B cell (primary cell): ENCODE measurements at regions not wholly inside any gene's neighbourhood (a gene's known extent, or its start where the extent isn't known, plus 50 kb on each side); places are given as distances from the start of the nearest gene placed in this dataset.

Experiments used
- ATAC-seq: fragments of 200-7000 bp; cut with Tn5 transposase; one replicate; pipeline ENCODE4 v1.10.0; 2021; ENCODE audit warnings: low read depth, mild to moderate bottlenecking, moderate number of reproducible peaks, moderate library complexity
- CTCF ChIA-PET: fragments of 350-600 bp; sonication (Branson Sonifier 250); formaldehyde crosslinking; loops from one replicate; lab custom pipeline; 2021; ENCODE audit warnings: antibody characterized with exemption, inconsistent platforms; lab: Charles Lee
- POLR2A ChIA-PET: fragments of 350-600 bp; sonication (Branson Sonifier 250); formaldehyde crosslinking; loops from one replicate; lab custom pipeline; 2021; ENCODE audit warnings: antibody characterized with exemption; lab: Charles Lee
- DNase-seq: peaks from one replicate; pipeline ENCODE4 v3.0.0; 2013
- H2AFZ ChIP-seq: 2 replicates; pipeline ENCODE4 v1.6.1; 2012; ENCODE audit warnings: mild to moderate bottlenecking, low read depth, low read length; ENCODE audit not compliant: insufficient read depth, poor library complexity, severe bottlenecking
- H3K27ac ChIP-seq, 2 donors: 1 replicate in 1 of 2; 2 replicates in 1 of 2; pipeline ENCODE4 v1.5.1; 2012 to 2013; ENCODE audit warnings: low read length in 2 of 2, mild to moderate bottlenecking in 2 of 2, moderate library complexity in 1 of 2
- H3K27me3 ChIP-seq, 4 experiments: fragments of 200-600 bp in 1 of 4; sonication (generic) in 1 of 4; replicated peaks in 1 of 4; 1 replicate in 2 of 4; 2 replicates in 2 of 4; pipeline versions ENCODE4 v1.6.1 to v1.7.0; 2013 to 2016; ENCODE audit warnings: low read length in 3 of 4, mild to moderate bottlenecking in 2 of 4, mixed read lengths in 1 of 4, moderate library complexity in 1 of 4; ENCODE audit not compliant: insufficient read depth in 4 of 4, control insufficient read depth in 3 of 4; ENCODE audit errors: control extremely low read depth in 1 of 4
- H3K36me3 ChIP-seq, 2 experiments: replicated peaks in 1 of 2; 1 replicate in 1 of 2; 2 replicates in 1 of 2; pipeline versions ENCODE4 v1.6.1 to v1.7.1; 2013; ENCODE audit warnings: low read length in 1 of 2; ENCODE audit not compliant: insufficient read depth in 2 of 2, control insufficient read depth in 1 of 2; ENCODE audit errors: control extremely low read depth in 1 of 2, extremely low read depth in 1 of 2
- H3K4me1 ChIP-seq, 2 donors: fragments of 200-600 bp in 1 of 2; sonication (generic) in 1 of 2; 1 replicate in 1 of 2; 2 replicates in 1 of 2; pipeline versions ENCODE4 v1.5.1 to v1.6.1; 2013 to 2017; ENCODE audit warnings: low read length in 2 of 2; ENCODE audit not compliant: control insufficient read depth in 2 of 2, insufficient read depth in 2 of 2
- H3K4me2 ChIP-seq: replicated peaks from 2 replicates; pipeline ENCODE3; 2012; ENCODE audit warnings: mild to moderate bottlenecking, low read depth, low read length; ENCODE audit not compliant: poor library complexity, severe bottlenecking
- H3K4me3 ChIP-seq, 5 experiments: fragments of 200-600 bp in 1 of 5; sonication (generic) in 1 of 5; 1 replicate in 3 of 5; 2 replicates in 2 of 5; pipeline versions ENCODE4 v1.5.1 to v1.7.0; 2011 to 2016; ENCODE audit warnings: low read length in 4 of 5, mild to moderate bottlenecking in 4 of 5, low read depth in 2 of 5, control low read depth in 1 of 5, moderate library complexity in 1 of 5; ENCODE audit not compliant: insufficient read depth in 1 of 5; ENCODE audit errors: control extremely low read depth in 1 of 5, extremely low read depth in 1 of 5
- H3K79me2 ChIP-seq: fragments of 200-600 bp; sonication (generic); one replicate; pipeline ENCODE4 v1.6.0; 2016; ENCODE audit warnings: low read length; ENCODE audit not compliant: control insufficient read depth, insufficient read depth
- H3K9ac ChIP-seq: fragments of 200-600 bp; sonication (generic); 2 replicates; pipeline ENCODE4 v1.6.1; 2017; ENCODE audit warnings: mild to moderate bottlenecking, low read length, moderate library complexity
- H3K9me3 ChIP-seq, 3 donors: one replicate each; pipeline versions ENCODE4 v1.6.1 to v1.7.1; 2013; ENCODE audit warnings: low read length in 2 of 3; ENCODE audit not compliant: control insufficient read depth in 2 of 3, insufficient read depth in 1 of 3; ENCODE audit errors: control extremely low read depth in 1 of 3
- H4K20me1 ChIP-seq: 2 replicates; pipeline ENCODE4 v1.6.0; 2012; ENCODE audit warnings: mild to moderate bottlenecking, low read length; ENCODE audit not compliant: insufficient read depth, control insufficient read depth, poor library complexity, severe bottlenecking
- H3K27ac Mint-ChIP-seq: one replicate; pipeline ENCODE4 v1.8.0; 2021; ENCODE audit warnings: mixed read lengths
- H3K27me3 Mint-ChIP-seq: one replicate; pipeline ENCODE4 v1.8.0; 2021; ENCODE audit warnings: mixed read lengths
- H3K4me1 Mint-ChIP-seq: one replicate; pipeline ENCODE4 v1.8.0; 2021; ENCODE audit warnings: mixed read lengths
- H3K4me3 Mint-ChIP-seq: one replicate; pipeline ENCODE4 v1.8.0; 2021; ENCODE audit warnings: mixed read lengths
- H3K9me3 Mint-ChIP-seq: one replicate; pipeline ENCODE4 v1.8.0; 2022; ENCODE audit warnings: mixed read lengths; ENCODE audit not compliant: insufficient read depth
- EZH2 ChIP-seq: IDR thresholded peaks from 2 replicates; pipeline ENCODE4 v1.6.1; 2012; ENCODE audit warnings: borderline replicate concordance, low read depth, mild to moderate bottlenecking, moderate library complexity, low read length; ENCODE audit not compliant: insufficient read depth, poor library complexity, severe bottlenecking
- WGBS: methylation state at CpG from one replicate; pipeline ENCODE4 v1.1.5; 2013; ENCODE audit warnings: missing lambda C conversion rate; ENCODE audit not compliant: insufficient coverage; 5-methylcytosine and 5-hydroxymethylcytosine counted together
- intact Hi-C: fragments of 100-400 bp; cut with micrococcal nuclease; formaldehyde crosslinking; loops from one replicate; pipeline ENCODE4 v1.10.0; 2022
- TF ChIP-seq, protein P1 (sequence below): fragments of 200-600 bp; IDR thresholded peaks from one replicate; pipeline ENCODE4 v1.8.0; 2022; ENCODE audit warnings: antibody characterized with exemption, mild to moderate bottlenecking

DNA sequence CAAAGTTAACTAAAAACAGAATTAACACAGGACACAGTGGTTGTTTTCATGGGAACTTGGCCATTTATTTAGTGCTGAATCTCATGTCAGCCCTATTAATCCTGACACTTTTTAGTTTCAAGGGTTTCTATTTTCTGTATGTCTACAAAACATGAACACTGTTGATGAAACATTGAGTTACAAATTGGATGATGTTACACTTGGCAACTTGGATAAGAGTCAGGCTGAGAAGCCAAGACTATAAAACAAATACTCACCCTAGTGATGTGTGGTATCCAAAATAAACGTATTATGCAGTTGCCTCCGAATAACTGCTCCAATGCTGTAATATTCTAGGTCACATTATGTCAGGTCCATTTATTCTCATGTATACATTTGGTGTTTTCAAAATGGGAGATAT, 349.6 kb downstream of the ZIC1 start:
- no peak overlapping the region for H2AFZ ChIP-seq
- no peak overlapping the region for H3K4me3 Mint-ChIP-seq
- ChIA-PET CTCF (no interaction called here), POLR2A (no interaction called here)
- H3K27ac Mint-ChIP-seq, result no peak overlapping the region
- no peaks in the 10 kb centered on the region for H3K79me2 ChIP-seq
- ATAC-seq (no peak), DNase-seq (no peak)
- intact Hi-C loops, result no loop called here
- H3K4me3 ChIP-seq, result no peak overlapping the region
- H3K4me2 ChIP-seq, result no peak overlapping the region
- no peaks in the 10 kb centered on the region for H4K20me1 ChIP-seq
- H3K27me3 ChIP-seq, result no peaks in the 10 kb centered on the region
- H3K9me3 ChIP-seq, result no peaks in the 10 kb centered on the region
- H3K27ac ChIP-seq, result no peak overlapping the region
- H3K36me3 ChIP-seq, result no peaks in the 10 kb centered on the region
- no peak overlapping the region for H3K9ac ChIP-seq
- H3K4me1 ChIP-seq, result no peaks in the 10 kb centered on the region
- H3K9me3 Mint-ChIP-seq, result no peaks in the 10 kb centered on the region
- H3K4me1 Mint-ChIP-seq, result no peaks in the 10 kb centered on the region
- TF ChIP-seq, protein P1, sequence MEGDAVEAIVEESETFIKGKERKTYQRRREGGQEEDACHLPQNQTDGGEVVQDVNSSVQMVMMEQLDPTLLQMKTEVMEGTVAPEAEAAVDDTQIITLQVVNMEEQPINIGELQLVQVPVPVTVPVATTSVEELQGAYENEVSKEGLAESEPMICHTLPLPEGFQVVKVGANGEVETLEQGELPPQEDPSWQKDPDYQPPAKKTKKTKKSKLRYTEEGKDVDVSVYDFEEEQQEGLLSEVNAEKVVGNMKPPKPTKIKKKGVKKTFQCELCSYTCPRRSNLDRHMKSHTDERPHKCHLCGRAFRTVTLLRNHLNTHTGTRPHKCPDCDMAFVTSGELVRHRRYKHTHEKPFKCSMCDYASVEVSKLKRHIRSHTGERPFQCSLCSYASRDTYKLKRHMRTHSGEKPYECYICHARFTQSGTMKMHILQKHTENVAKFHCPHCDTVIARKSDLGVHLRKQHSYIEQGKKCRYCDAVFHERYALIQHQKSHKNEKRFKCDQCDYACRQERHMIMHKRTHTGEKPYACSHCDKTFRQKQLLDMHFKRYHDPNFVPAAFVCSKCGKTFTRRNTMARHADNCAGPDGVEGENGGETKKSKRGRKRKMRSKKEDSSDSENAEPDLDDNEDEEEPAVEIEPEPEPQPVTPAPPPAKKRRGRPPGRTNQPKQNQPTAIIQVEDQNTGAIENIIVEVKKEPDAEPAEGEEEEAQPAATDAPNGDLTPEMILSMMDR, result no peak
- no peak for TF ChIP-seq EZH2
- no CpG with 5 or more reads among the region's 2 CpGs for WGBS
- H3K27me3 Mint-ChIP-seq, result no peaks in the 10 kb centered on the region

DNA sequence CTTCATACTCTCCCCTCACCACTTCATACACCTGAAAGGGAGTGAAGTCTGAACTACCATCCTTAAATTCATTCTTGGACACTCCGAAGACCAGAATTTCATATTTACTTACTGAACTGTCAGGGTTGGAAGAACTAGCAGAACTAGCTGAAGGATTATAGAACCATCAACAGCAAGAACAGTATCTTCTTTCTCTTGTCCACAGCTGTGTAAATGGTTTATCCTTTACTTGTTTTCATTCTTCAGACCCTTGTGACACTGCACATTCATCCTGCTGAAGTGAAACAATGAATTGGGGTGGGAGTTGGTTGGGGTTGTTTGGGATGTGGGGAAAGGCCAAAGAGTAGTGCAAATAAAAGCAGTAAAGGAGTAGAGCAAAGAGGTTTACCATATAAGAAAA, 350.9 kb downstream of the ZIC1 start:
- Mint-ChIP-seq H3K4me3 (no peak overlapping the region), H3K27me3 (no peaks in the 10 kb centered on the region), H3K9me3 (no peaks in the 10 kb centered on the region), H3K27ac (no peak overlapping the region), H3K4me1 (no peaks in the 10 kb centered on the region)
- H4K20me1 ChIP-seq, result no peaks in the 10 kb centered on the region
- H3K79me2 ChIP-seq, result no peaks in the 10 kb centered on the region
- CTCF ChIA-PET, result no interaction called here
- no peak overlapping the region for H3K27ac ChIP-seq
- ATAC-seq (no peak), DNase-seq (no peak)
- no peak overlapping the region for H2AFZ ChIP-seq
- H3K4me1 ChIP-seq, result no peaks in the 10 kb centered on the region
- intact Hi-C loops, result no loop called here
- H3K9ac ChIP-seq, result no peak overlapping the region
- TF ChIP-seq EZH2, result no peak
- TF ChIP-seq, protein P1, result no peak
- H3K27me3 ChIP-seq, result no peaks in the 10 kb centered on the region
- no peaks in the 10 kb centered on the region for H3K9me3 ChIP-seq
- H3K4me3 ChIP-seq, result no peak overlapping the region
- POLR2A ChIA-PET, result no interaction called here
- H3K36me3 ChIP-seq, result no peaks in the 10 kb centered on the region
- WGBS, result no CpG with 5 or more reads among the region's 1 CpG
- no peak overlapping the region for H3K4me2 ChIP-seq
